Right lobe of liver (tissue), 6 donors: ENCODE measurements at regions not wholly inside any gene's neighbourhood (a gene's known extent, or its start where the extent isn't known, plus 50 kb on each side); places are given as distances from the start of the nearest gene placed in this dataset.
"Not testable (repeated sequence)": the region's sequence is repeated elsewhere in the genome, so short reads cannot be mapped to it uniquely, and the experiment has no call there.

ENCODE experiments used
- ATAC-seq, 4 donors: fragments of 200-7000 bp; cut with Tn5 transposase; one replicate each; pipeline ENCODE4 v1.9.1; 2020; ENCODE audit warnings: mild to moderate bottlenecking in 4 of 4, moderate library complexity in 4 of 4
- DNase-seq, 3 donors: peaks; one replicate each; pipeline ENCODE4 v3.0.0-alpha.2; 2020
- H3K27ac ChIP-seq, 3 donors: fragments of 200-600 bp; one replicate each; pipeline ENCODE4 v1.8.0; 2022
- H3K27me3 ChIP-seq, 2 donors: fragments of 200-600 bp; one replicate each; pipeline ENCODE4 v1.8.0; 2022
- H3K36me3 ChIP-seq, 4 donors: fragments of 200-600 bp; sonication (generic) in 1 of 4; one replicate each; pipeline versions ENCODE4 v1.5.1 to v1.8.0; 2017 to 2022; ENCODE audit warnings: control low read depth in 1 of 4
- H3K4me1 ChIP-seq, 4 donors: fragments of 200-600 bp; sonication (generic) in 1 of 4; one replicate each; pipeline versions ENCODE4 v1.5.1 to v1.8.0; 2017 to 2022; ENCODE audit warnings: control low read depth in 1 of 4
- H3K4me3 ChIP-seq, 3 donors: fragments of 200-600 bp; one replicate each; pipeline ENCODE4 v1.8.0; 2022
- H3K9me3 ChIP-seq, 4 donors: fragments of 200-600 bp; sonication (generic) in 1 of 4; one replicate each; pipeline versions ENCODE4 v1.5.1 to v1.8.0; 2017 to 2022; ENCODE audit warnings: control low read depth in 1 of 4
- CTCF ChIP-seq, 4 donors: fragments of 200-600 bp in 3 of 4; fragments of 450-650 bp in 1 of 4; IDR thresholded peaks; one replicate each; pipeline versions ENCODE4 v1.5.1 to v1.8.0; 2016 to 2022; ENCODE audit warnings: antibody characterized with exemption in 4 of 4, mild to moderate bottlenecking in 2 of 4
- POLR2A ChIP-seq: fragments of 450-650 bp; IDR thresholded peaks from one replicate; pipeline ENCODE4 v1.6.1; 2017; ENCODE audit warnings: antibody characterized with exemption, mild to moderate bottlenecking
- WGBS: methylation state at CpG from one replicate; pipeline ENCODE4 v1.1.6; 2018; ENCODE audit warnings: low coverage, low lambda C conversion rate; ENCODE audit not compliant: insufficient coverage; ENCODE audit errors: missing lambda C conversion rate; 5-methylcytosine and 5-hydroxymethylcytosine counted together
- intact Hi-C, 2 donors: fragments of 100-400 bp; cut with DNase I; formaldehyde crosslinking; loops; one replicate each; pipeline versions ENCODE4 v1.11.2 to v1.14.1; 2022
- donor health status: DM: no; HTN: yes; CAD: no.
- donor health status: DM: no; HTN: no; CAD: no.
- donor health status: DM: no; HTN: no; CAD: no.
- donor health status: DM: no; HTN: yes; CAD: no.
- donor health status: DM: no; HTN: yes; CAD: no.

DNA sequence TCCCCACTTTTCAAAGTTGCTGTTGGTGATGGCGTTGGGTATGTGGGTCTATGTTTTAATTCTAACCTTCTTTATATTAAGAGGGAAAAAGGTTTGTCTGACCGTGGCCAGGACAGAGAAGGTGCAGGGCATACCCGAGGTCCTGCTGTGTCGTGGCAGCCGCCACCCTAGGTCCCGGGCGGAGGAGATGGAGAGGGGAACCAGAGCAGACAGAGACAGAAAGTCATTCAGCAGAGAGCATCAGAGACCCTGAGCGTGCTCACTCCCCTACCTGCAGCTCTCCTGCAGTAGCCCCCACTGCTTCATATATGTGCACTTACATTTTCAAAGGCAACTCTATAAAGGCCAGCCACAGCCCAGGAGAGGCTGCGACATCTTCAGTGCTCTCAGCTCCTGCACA is 327.2 kb upstream of the TNRC6C start:
- Histone ChIP-seq H3K36me3 (no peaks in the 10 kb centered on the region), H3K4me3 (no peak overlapping the region), H3K27me3 (no peaks in the 10 kb centered on the region), H3K4me1 (no peaks in the 10 kb centered on the region), H3K27ac (no peak overlapping the region), H3K9me3 (no peaks in the 10 kb centered on the region)
- WGBS, result 84% methylated on average over 8 of the region's 9 CpGs
- TF ChIP-seq POLR2A (no peak), CTCF (IDR thresholded peaks at IDR 0.05) (no peak)
- ATAC-seq (no peak), DNase-seq (no peak)
- intact Hi-C loops, result no loop called here

GRCh38 chr17:77632619-77633018 is 325.9 kb upstream of the TNRC6C start:
- WGBS, result 48% methylated on average over 3 of the region's 6 CpGs
- no peak overlapping the region for H3K27ac ChIP-seq
- no peaks in the 10 kb centered on the region for H3K9me3 ChIP-seq
- no peak overlapping the region for H3K4me3 ChIP-seq
- DNase-seq (no peak), ATAC-seq (no peak)
- no peaks in the 10 kb centered on the region for H3K36me3 ChIP-seq
- intact Hi-C loops, result no loop called here
- TF ChIP-seq CTCF (IDR thresholded peaks at IDR 0.05) (no peak), POLR2A (no peak)
- H3K4me1 ChIP-seq, result no peaks in the 10 kb centered on the region
- H3K27me3 ChIP-seq, result no peaks in the 10 kb centered on the region

GRCh38 chr17:77634710-77635109 is 323.8 kb upstream of the TNRC6C start:
- 60% methylated on average over 2 of the region's 4 CpGs for WGBS
- ATAC-seq, result no peak
- intact Hi-C loops, result no loop called here
- no peaks in the 10 kb centered on the region for H3K9me3 ChIP-seq
- peak in 1 of 3 donors; percentile 23 for DNase-seq
- H3K27ac ChIP-seq, result no peak overlapping the region
- H3K4me3 ChIP-seq, result no peak overlapping the region
- TF ChIP-seq CTCF (IDR thresholded peaks at IDR 0.05) (no peak), POLR2A (no peak)
- H3K36me3 ChIP-seq, result no peaks in the 10 kb centered on the region
- no peaks in the 10 kb centered on the region for H3K4me1 ChIP-seq
- no peaks in the 10 kb centered on the region for H3K27me3 ChIP-seq

GRCh38 chr17:77635176-77635575 is 323.3 kb upstream of the TNRC6C start:
- intact Hi-C loops, result no loop called here
- no peak for ATAC-seq
- H3K4me3 ChIP-seq, result no peak overlapping the region
- no peaks in the 10 kb centered on the region for H3K4me1 ChIP-seq
- DNase-seq, result peak in 1 of 3 donors; percentile 33
- WGBS, result 53% methylated on average over 2 of the region's 4 CpGs
- no peaks in the 10 kb centered on the region for H3K9me3 ChIP-seq
- no peaks in the 10 kb centered on the region for H3K36me3 ChIP-seq
- H3K27ac ChIP-seq, result no peak overlapping the region
- H3K27me3 ChIP-seq, result no peaks in the 10 kb centered on the region
- no peak for TF ChIP-seq CTCF (IDR thresholded peaks at IDR 0.05)
- TF ChIP-seq POLR2A, result no peak

DNA sequence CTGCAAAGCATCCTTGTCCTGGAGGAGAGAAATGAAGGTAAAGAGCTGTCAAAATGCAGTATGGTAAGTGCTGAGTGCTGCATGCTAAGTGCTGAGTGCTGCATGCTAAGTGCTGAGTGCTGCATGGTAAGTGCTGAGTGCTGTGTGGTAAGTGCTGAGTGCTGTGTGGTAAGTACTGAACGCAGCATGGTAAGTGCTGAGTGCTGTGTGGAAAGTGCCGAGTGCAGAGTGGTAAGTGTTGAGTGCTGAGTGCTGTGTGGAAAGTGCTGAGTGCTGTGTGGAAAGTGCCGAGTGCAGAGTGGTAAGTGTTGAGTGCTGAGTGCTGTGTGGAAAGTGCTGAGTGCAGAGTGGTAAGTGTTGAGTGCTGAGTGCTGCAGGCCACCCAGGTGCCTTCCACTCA is 322.7 kb upstream of the TNRC6C start:
- H3K36me3 ChIP-seq, intact Hi-C loops, H3K4me1 ChIP-seq, H3K27me3 ChIP-seq, H3K27ac ChIP-seq, ATAC-seq, H3K9me3 ChIP-seq, H3K4me3 ChIP-seq: not testable (repeated sequence)
- DNase-seq, result peak in 1 of 3 donors; percentile 20
- WGBS, result 44% methylated on average over 3 of the region's 3 CpGs
